GM12878 (cell line): ENCODE measurements at regions not wholly inside any gene's neighbourhood (a gene's known extent, or its start where the extent isn't known, plus 50 kb on each side); places are given as distances from the start of the nearest gene placed in this dataset.

ENCODE experiments used
- ATAC-seq: fragments of 200-7000 bp; cut with Tn5 transposase; 3 replicates; pipeline ENCODE4 v1.9.1; 2020; ENCODE audit warnings: mild to moderate bottlenecking, moderate library complexity
- BruUV-seq: library from RNA; stranded (reverse); fragments of 400-500 nt; replicated peaks from 2 replicates; lab custom pipeline; 2021; lab: Mats Ljungman, UMichigan
- CTCF ChIA-PET: fragments of 300-600 bp; sonication (Branson Sonifier 250); formaldehyde crosslinking; extraction: SDS; loops from one replicate; lab custom pipeline; 2021; ENCODE audit warnings: inconsistent platforms; lab: Yijun Ruan, JAX
- POLR2A ChIA-PET: fragments of 350-600 bp; formaldehyde crosslinking; extraction: SDS; loops from one replicate; lab custom pipeline; 2021; ENCODE audit warnings: inconsistent platforms; lab: Charles Lee
- RAD21 ChIA-PET: fragments of 300-600 bp; sonication (Branson Sonifier 250); formaldehyde crosslinking; loops from one replicate; lab custom pipeline; 2023; ENCODE audit warnings: antibody characterized with exemption; ENCODE audit not compliant: unreplicated experiment; lab: Charles Lee
- SMC1A ChIA-PET: fragments of 300-600 bp; sonication (Branson Sonifier 250); formaldehyde crosslinking; loops from one replicate; lab custom pipeline; 2023; ENCODE audit not compliant: unreplicated experiment, uncharacterized antibody; lab: Charles Lee
- DNase-seq: peaks from one replicate; pipeline ENCODE4 v3.0.0-alpha.2; 2011; ENCODE audit warnings: low read depth, low spot score
- FAIRE-seq: peaks from 3 replicates; lab custom pipeline; 2011; peaks lifted over from hg19 to GRCh38; lab: Jason Lieb, UNC
- H2AFZ ChIP-seq: 2 replicates; pipeline ENCODE4 v1.6.0; 2011; ENCODE audit warnings: low read depth, low read length, control low read depth; ENCODE audit not compliant: control insufficient read depth
- H3K27ac ChIP-seq: 2 replicates; pipeline ENCODE4 v1.5.1; 2011; ENCODE audit warnings: control low read depth; ENCODE audit not compliant: control insufficient read depth, insufficient read depth
- H3K27me3 ChIP-seq, 2 experiments: replicated peaks in 1 of 2; 2 replicates each; pipeline versions ENCODE4 v1.6.0 to v1.6.1; 2011; ENCODE audit warnings: low read length in 1 of 2; ENCODE audit not compliant: control insufficient read depth in 2 of 2, insufficient read depth in 2 of 2
- H3K36me3 ChIP-seq, 2 experiments: 2 replicates each; pipeline ENCODE4 v1.5.1; 2011; ENCODE audit warnings: low read length in 1 of 2; ENCODE audit not compliant: control insufficient read depth in 2 of 2, insufficient read depth in 2 of 2
- H3K4me1 ChIP-seq: 2 replicates; pipeline ENCODE4 v1.6.1; 2011; ENCODE audit warnings: mild to moderate bottlenecking, low read length, moderate library complexity, mixed read lengths; ENCODE audit not compliant: control insufficient read depth, insufficient read depth
- H3K4me2 ChIP-seq: 2 replicates; pipeline ENCODE4 v1.6.0; 2011; ENCODE audit warnings: control low read depth; ENCODE audit not compliant: control insufficient read depth, insufficient read depth
- H3K4me3 ChIP-seq: fragments of 200-600 bp; sonication (generic); 2 replicates; pipeline ENCODE4 v1.5.1; 2016
- H3K79me2 ChIP-seq: 2 replicates; pipeline ENCODE4 v1.6.0; 2011; ENCODE audit warnings: low read length; ENCODE audit not compliant: control insufficient read depth, insufficient read depth
- H3K9ac ChIP-seq: 2 replicates; pipeline ENCODE4 v1.8.0; 2011; ENCODE audit warnings: low read length, control low read depth, mixed read lengths; ENCODE audit not compliant: control insufficient read depth, insufficient read depth
- H3K9me3 ChIP-seq: replicated peaks from 3 replicates; pipeline ENCODE4 v1.5.1; 2011; ENCODE audit warnings: mild to moderate bottlenecking, low read length; ENCODE audit not compliant: control insufficient read depth, insufficient read depth
- H4K20me1 ChIP-seq: 2 replicates; pipeline ENCODE4 v1.6.0; 2011; ENCODE audit not compliant: control insufficient read depth, insufficient read depth
- BCL11A ChIP-seq: IDR thresholded peaks from 2 replicates; pipeline ENCODE4 v1.6.1; 2011; ENCODE audit warnings: low read depth, low read length
- CBX5 ChIP-seq: sonication (generic); IDR thresholded peaks from 2 replicates; pipeline ENCODE4 v1.6.1; 2016; ENCODE audit warnings: low read depth, moderate library complexity, mild to moderate bottlenecking, inconsistent platforms
- CEBPB ChIP-seq, 2 experiments: fragments of 150-350 bp in 1 of 2; IDR thresholded peaks; 2 replicates each; pipeline ENCODE4 v1.6.1; 2012 to 2014; ENCODE audit warnings: low read depth in 2 of 2, low read length in 2 of 2, borderline replicate concordance in 1 of 2, inconsistent platforms in 1 of 2
- KDM1A ChIP-seq: fragments of 200-600 bp; sonication (generic); IDR thresholded peaks from 2 replicates; pipeline ENCODE4 v1.6.1; 2016; ENCODE audit warnings: borderline replicate concordance
- MTA2 ChIP-seq: fragments of 450-650 bp; IDR thresholded peaks from 2 replicates; pipeline ENCODE4 v1.6.1; 2016; ENCODE audit warnings: low read depth, mild to moderate bottlenecking, moderate library complexity
- RELA ChIP-seq: fragments of 450-650 bp; IDR thresholded peaks from 2 replicates; pipeline ENCODE4 v1.8.0; 2014; ENCODE audit warnings: borderline replicate concordance; ENCODE audit not compliant: partially characterized antibody
- SMAD5 ChIP-seq: IDR thresholded peaks from 2 replicates; pipeline ENCODE4 v1.6.1; 2016; ENCODE audit warnings: antibody characterized with exemption, low read depth
- TARDBP ChIP-seq: IDR thresholded peaks from 2 replicates; pipeline ENCODE4 v1.6.1; 2016; ENCODE audit warnings: borderline replicate concordance
- TCF7 ChIP-seq: IDR thresholded peaks from 2 replicates; pipeline ENCODE4 v1.6.1; 2014; ENCODE audit warnings: antibody characterized with exemption, borderline replicate concordance
- WGBS: methylation state at CpG from one replicate; pipeline ENCODE4 v1.1.6; 2016; ENCODE audit warnings: low lambda C conversion rate; ENCODE audit not compliant: insufficient replicate concordance, insufficient coverage; ENCODE audit errors: missing lambda C conversion rate; 5-methylcytosine and 5-hydroxymethylcytosine counted together
- in situ Hi-C: fragments of 300-500 bp; cut with MboI; formaldehyde crosslinking; loops from 9 replicates; pipeline ENCODE4 v1.14.3; 2018; ENCODE audit warnings: mixed read lengths
- intact Hi-C: fragments of 100-400 bp; cut with micrococcal nuclease; formaldehyde crosslinking; loops from one replicate; pipeline ENCODE4 v1.14.2; 2022; ENCODE audit not compliant: unreplicated experiment
- TF ChIP-seq, protein P1 (sequence below): IDR thresholded peaks from 2 replicates; pipeline ENCODE4 v1.6.1; 2012; ENCODE audit warnings: low read length, inconsistent platforms
- TF ChIP-seq, protein P2 (sequence below): IDR thresholded peaks from 2 replicates; pipeline ENCODE4 v1.6.1; 2011; ENCODE audit warnings: borderline replicate concordance, low read depth, mild to moderate bottlenecking, moderate library complexity, mixed read lengths, low read length; ENCODE audit not compliant: insufficient read depth; ENCODE audit errors: extremely low read length
- TF ChIP-seq, protein P3 (sequence below): fragments of 450-650 bp; IDR thresholded peaks from 2 replicates; pipeline ENCODE4 v1.6.1; 2016; ENCODE audit warnings: mild to moderate bottlenecking, moderate library complexity, borderline replicate concordance

DNA sequence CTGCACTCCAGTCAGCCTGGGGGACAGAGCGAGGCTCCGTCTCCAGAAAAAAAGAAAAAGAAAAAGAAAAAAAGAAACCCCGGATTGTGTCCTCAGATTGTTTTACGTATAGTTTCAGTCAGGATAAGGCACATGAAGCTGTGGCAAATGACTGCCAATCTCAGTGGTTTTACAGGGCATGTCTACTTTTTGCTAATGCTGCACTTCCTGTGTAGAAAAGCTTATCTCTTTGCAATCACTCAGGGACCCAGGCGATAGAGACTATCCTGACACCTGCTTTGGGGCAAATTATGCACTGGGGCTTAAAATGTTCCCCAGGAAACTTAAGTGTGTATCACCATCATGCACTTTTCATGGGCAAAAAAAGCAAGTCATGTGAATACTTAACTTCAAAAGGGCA lies 103.7 kb upstream of the MEIS1 start:
- TF ChIP-seq, protein P1, sequence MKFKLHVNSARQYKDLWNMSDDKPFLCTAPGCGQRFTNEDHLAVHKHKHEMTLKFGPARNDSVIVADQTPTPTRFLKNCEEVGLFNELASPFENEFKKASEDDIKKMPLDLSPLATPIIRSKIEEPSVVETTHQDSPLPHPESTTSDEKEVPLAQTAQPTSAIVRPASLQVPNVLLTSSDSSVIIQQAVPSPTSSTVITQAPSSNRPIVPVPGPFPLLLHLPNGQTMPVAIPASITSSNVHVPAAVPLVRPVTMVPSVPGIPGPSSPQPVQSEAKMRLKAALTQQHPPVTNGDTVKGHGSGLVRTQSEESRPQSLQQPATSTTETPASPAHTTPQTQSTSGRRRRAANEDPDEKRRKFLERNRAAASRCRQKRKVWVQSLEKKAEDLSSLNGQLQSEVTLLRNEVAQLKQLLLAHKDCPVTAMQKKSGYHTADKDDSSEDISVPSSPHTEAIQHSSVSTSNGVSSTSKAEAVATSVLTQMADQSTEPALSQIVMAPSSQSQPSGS = no peak
- no peak for TF ChIP-seq CEBPB (IDR thresholded peaks at IDR 0.05; ENCODE audit: borderline replicate concordance in 1 of 2, low read depth in 2 of 2, low read length in 2 of 2)
- TF ChIP-seq, protein P2, sequence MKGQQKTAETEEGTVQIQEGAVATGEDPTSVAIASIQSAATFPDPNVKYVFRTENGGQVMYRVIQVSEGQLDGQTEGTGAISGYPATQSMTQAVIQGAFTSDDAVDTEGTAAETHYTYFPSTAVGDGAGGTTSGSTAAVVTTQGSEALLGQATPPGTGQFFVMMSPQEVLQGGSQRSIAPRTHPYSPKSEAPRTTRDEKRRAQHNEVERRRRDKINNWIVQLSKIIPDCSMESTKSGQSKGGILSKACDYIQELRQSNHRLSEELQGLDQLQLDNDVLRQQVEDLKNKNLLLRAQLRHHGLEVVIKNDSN = no peak
- TF ChIP-seq MTA2 = no peak
- TF ChIP-seq TCF7 = no peak
- no peak for TF ChIP-seq TARDBP
- no peak for TF ChIP-seq RELA
- TF ChIP-seq KDM1A = no peak
- no peak for TF ChIP-seq BCL11A
- TF ChIP-seq SMAD5 = no peak
- TF ChIP-seq, protein P3, sequence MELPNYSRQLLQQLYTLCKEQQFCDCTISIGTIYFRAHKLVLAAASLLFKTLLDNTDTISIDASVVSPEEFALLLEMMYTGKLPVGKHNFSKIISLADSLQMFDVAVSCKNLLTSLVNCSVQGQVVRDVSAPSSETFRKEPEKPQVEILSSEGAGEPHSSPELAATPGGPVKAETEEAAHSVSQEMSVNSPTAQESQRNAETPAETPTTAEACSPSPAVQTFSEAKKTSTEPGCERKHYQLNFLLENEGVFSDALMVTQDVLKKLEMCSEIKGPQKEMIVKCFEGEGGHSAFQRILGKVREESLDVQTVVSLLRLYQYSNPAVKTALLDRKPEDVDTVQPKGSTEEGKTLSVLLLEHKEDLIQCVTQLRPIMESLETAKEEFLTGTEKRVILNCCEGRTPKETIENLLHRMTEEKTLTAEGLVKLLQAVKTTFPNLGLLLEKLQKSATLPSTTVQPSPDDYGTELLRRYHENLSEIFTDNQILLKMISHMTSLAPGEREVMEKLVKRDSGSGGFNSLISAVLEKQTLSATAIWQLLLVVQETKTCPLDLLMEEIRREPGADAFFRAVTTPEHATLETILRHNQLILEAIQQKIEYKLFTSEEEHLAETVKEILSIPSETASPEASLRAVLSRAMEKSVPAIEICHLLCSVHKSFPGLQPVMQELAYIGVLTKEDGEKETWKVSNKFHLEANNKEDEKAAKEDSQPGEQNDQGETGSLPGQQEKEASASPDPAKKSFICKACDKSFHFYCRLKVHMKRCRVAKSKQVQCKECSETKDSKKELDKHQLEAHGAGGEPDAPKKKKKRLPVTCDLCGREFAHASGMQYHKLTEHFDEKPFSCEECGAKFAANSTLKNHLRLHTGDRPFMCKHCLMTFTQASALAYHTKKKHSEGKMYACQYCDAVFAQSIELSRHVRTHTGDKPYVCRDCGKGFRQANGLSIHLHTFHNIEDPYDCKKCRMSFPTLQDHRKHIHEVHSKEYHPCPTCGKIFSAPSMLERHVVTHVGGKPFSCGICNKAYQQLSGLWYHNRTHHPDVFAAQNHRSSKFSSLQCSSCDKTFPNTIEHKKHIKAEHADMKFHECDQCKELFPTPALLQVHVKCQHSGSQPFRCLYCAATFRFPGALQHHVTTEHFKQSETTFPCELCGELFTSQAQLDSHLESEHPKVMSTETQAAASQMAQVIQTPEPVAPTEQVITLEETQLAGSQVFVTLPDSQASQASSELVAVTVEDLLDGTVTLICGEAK = no peak
- TF ChIP-seq CBX5 = no peak
- ChIA-PET SMC1A (no interaction called here), CTCF (no interaction called here), POLR2A (no interaction called here), RAD21 (no interaction called here)
- no peak overlapping the region for H3K27ac ChIP-seq
- WGBS = 10% methylated on average over 5 of the region's 5 CpGs
- no peak for DNase-seq
- no peak overlapping the region for H3K4me2 ChIP-seq
- H3K9me3 ChIP-seq = no peaks in the 10 kb centered on the region
- no peaks in the 10 kb centered on the region for H3K27me3 ChIP-seq
- no TSS peak for BruUV-seq
- in situ Hi-C loops = no loop called here
- H2AFZ ChIP-seq = no peak overlapping the region
- no peak overlapping the region for H3K9ac ChIP-seq
- ATAC-seq = no peak
- H3K79me2 ChIP-seq = no peaks in the 10 kb centered on the region
- intact Hi-C loops = no loop called here
- no peak for FAIRE-seq
- no peaks in the 10 kb centered on the region for H4K20me1 ChIP-seq
- H3K4me1 ChIP-seq = no peaks in the 10 kb centered on the region
- no peaks in the 10 kb centered on the region for H3K36me3 ChIP-seq
- H3K4me3 ChIP-seq = no peak overlapping the region
